Left lung (tissue), 4 donors: ENCODE measurements at regions not wholly inside any gene's neighbourhood (a gene's known extent, or its start where the extent isn't known, plus 50 kb on each side); places are given as distances from the start of the nearest gene placed in this dataset.

Source experiments
- ATAC-seq: fragments of 200-7000 bp; cut with Tn5 transposase; one replicate; pipeline ENCODE4 v1.9.1; 2020; ENCODE audit warnings: moderate library complexity
- DNase-seq, 4 donors: peaks; one replicate each; pipeline ENCODE4 v3.0.0-alpha.2; 2013 to 2020
- H3K27ac ChIP-seq, 2 donors: fragments of 200-600 bp; sonication (generic) in 1 of 2; one replicate each; pipeline versions ENCODE4 v1.5.0 to v1.8.0; 2020 to 2021
- H3K27me3 ChIP-seq, 2 donors: fragments of 200-600 bp; sonication (generic) in 1 of 2; one replicate each; pipeline versions ENCODE4 v1.5.0 to v1.8.0; 2020 to 2021
- H3K36me3 ChIP-seq, 2 donors: fragments of 200-600 bp; sonication (generic) in 1 of 2; one replicate each; pipeline versions ENCODE4 v1.5.0 to v1.8.0; 2020 to 2021
- H3K4me1 ChIP-seq, 2 donors: fragments of 200-600 bp; one replicate each; pipeline ENCODE4 v1.8.0; 2021
- H3K4me3 ChIP-seq, 2 donors: fragments of 200-600 bp; sonication (generic) in 1 of 2; one replicate each; pipeline versions ENCODE4 v1.5.0 to v1.8.0; 2020 to 2021; ENCODE audit warnings: mild to moderate bottlenecking in 1 of 2
- H3K9me3 ChIP-seq, 2 donors: fragments of 200-600 bp; sonication (generic) in 1 of 2; one replicate each; pipeline versions ENCODE4 v1.5.0 to v1.8.0; 2020 to 2021
- CTCF ChIP-seq, 2 donors: fragments of 200-600 bp; sonication (generic) in 1 of 2; IDR thresholded peaks; one replicate each; pipeline versions ENCODE4 v1.5.0 to v1.8.0; 2021; ENCODE audit warnings: antibody characterized with exemption in 2 of 2
- intact Hi-C, 2 donors: fragments of 100-400 bp; cut with DNase I; formaldehyde crosslinking; loops; one replicate each; pipeline versions ENCODE4 v1.11.2 to v1.14.2; 2022
- donor health status: DM: no; HTN: yes; CAD: no.
- donor health status: DM: no; HTN: no; CAD: no.

GRCh38 chr7:22594020-22594419, 94.0 kb upstream of the STEAP1B start:
- no peak overlapping the region for H3K27ac ChIP-seq
- no peak for ATAC-seq
- H3K27me3 ChIP-seq, result no peaks in the 10 kb centered on the region
- no peaks in the 10 kb centered on the region for H3K36me3 ChIP-seq
- peaks cover 20 to 21% of the 10 kb centered on the region in 2 donors for H3K4me1 ChIP-seq
- H3K9me3 ChIP-seq, result no peaks in the 10 kb centered on the region
- no peak overlapping the region for H3K4me3 ChIP-seq
- no peak for DNase-seq
- intact Hi-C loops, result no loop called here
- TF ChIP-seq CTCF (IDR thresholded peaks at IDR 0.05), result no peak

DNA sequence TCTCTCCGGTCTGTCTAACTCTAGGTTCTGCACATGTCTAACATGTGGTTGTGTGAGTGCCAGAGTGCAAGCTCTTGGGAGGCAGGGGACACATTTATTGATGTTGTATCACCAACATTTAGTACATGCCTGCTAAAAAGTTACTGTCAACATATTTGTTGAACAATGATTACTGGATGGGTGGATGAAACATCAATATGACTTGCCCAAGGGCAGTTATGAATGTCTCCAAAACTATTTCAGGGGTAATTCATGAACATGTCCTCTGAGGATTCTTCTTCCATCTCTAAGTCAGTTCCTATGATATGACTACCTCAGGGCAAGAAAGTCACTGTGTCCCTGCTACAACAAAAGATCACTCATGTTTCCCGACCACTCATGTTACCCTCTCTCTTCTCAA, 91.3 kb upstream of the STEAP1B start:
- H3K36me3 ChIP-seq, result no peaks in the 10 kb centered on the region

DNA sequence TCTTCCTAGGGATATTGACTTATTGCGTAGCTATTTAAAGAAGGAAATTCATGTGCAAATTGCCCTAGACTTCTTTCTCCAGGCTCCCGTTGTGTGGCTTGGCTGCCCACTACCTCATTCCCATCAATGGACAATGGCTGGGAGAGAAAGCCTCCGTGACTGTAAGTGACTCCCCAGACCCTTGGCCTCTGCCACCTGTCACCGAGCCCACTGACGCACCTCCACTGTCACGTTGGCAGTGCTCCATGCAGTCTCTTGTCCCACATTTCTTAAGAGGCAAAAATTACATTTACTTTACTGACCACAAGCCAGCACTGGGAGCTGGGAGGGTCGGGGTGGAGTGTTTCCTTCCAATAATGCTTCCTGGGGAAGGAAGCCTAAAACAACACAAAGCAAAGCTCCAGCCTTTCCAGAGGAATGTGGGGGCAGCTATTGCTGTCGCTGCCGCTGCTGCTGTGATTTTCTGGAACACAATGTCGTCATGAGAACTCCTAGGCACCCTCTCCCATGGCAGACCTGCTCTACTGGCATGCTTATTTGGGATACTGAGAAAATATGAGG, 89.7 kb upstream of the STEAP1B start:
- Histone ChIP-seq H3K4me1 (peaks cover 35 to 56% of the 10 kb centered on the region in 2 donors), H3K27ac (peak overlapping the region; percentile 61 to 79), H3K9me3 (no peaks in the 10 kb centered on the region), H3K36me3 (no peaks in the 10 kb centered on the region), H3K27me3 (no peaks in the 10 kb centered on the region), H3K4me3 (no peak overlapping the region)
- ATAC-seq (peak; percentile 70), DNase-seq (peak in 3 of 4 donors; percentile 51 to 76 (median 55))
- no peak for TF ChIP-seq CTCF (IDR thresholded peaks at IDR 0.05)
- intact Hi-C loops, result no loop called here

More for the DNA sequence above, 91.3 kb upstream of the STEAP1B start:
- ATAC-seq (no peak), DNase-seq (no peak)
- Histone ChIP-seq H3K4me3 (no peak overlapping the region), H3K27me3 (no peaks in the 10 kb centered on the region), H3K4me1 (peaks cover 35 to 47% of the 10 kb centered on the region in 2 donors), H3K9me3 (no peaks in the 10 kb centered on the region), H3K27ac (peak overlapping the region in 1 of 2 donors; percentile 79)
- intact Hi-C loops, result no loop called here
- TF ChIP-seq CTCF (IDR thresholded peaks at IDR 0.05), result no peak

- no peaks in the 10 kb centered on the region for H3K36me3 ChIP-seq
- TF ChIP-seq CTCF (IDR thresholded peaks at IDR 0.05), result no peak
- peak overlapping the region in 1 of 2 donors; percentile 79 for H3K27ac ChIP-seq
- DNase-seq (no peak), ATAC-seq (no peak)
- H3K27me3 ChIP-seq, result no peaks in the 10 kb centered on the region
- intact Hi-C loops, result no loop called here
- no peak overlapping the region for H3K4me3 ChIP-seq
- H3K4me1 ChIP-seq, result peaks cover 37 to 68% of the 10 kb centered on the region in 2 donors
- H3K9me3 ChIP-seq, result no peaks in the 10 kb centered on the region
These were observed 88.4 kb upstream of the STEAP1B start for GRCh38 chr7:22588351-22588750.

DNA sequence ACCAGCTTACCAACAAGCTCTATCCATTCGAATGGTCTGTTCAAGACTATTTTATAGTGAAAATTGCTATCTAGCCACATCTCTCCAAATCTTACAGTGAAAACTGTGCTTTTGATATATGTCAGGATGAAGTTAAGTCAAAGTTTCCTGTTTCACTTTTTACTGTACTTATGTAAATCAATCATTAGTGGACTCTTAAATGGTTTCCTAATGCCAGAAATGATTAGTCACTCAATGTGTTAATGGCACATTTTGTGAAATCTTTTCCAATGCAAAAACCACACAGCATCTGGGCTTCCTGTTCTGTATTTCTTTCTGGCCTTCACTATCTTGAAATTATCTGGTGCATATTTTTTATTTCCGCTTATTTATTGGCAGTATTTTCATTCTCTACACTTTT, 87.3 kb upstream of the STEAP1B start:
- no peak for TF ChIP-seq CTCF (IDR thresholded peaks at IDR 0.05)
- intact Hi-C loops, result no loop called here
- Histone ChIP-seq H3K36me3 (no peaks in the 10 kb centered on the region), H3K27ac (peak overlapping the region in 1 of 2 donors; percentile 79), H3K27me3 (no peaks in the 10 kb centered on the region), H3K4me1 (peaks cover 37 to 68% of the 10 kb centered on the region in 2 donors), H3K4me3 (no peak overlapping the region), H3K9me3 (no peaks in the 10 kb centered on the region)
- ATAC-seq, result no peak
- DNase-seq, result no peak
